ENCODE measurements at regions not wholly inside any gene's neighbourhood (a gene's known extent, or its start where the extent isn't known, plus 50 kb on each side); places are given as distances from the start of the nearest gene placed in this dataset.

- no peak for TF ChIP-seq POLR2A (IDR thresholded peaks at IDR 0.05)
- no peak for TF ChIP-seq CTCF (IDR thresholded peaks at IDR 0.05 in 8 of 11, conservative IDR thresholded peaks at IDR 0.05 in 3 of 11)
- no peak for TF ChIP-seq POLR2AphosphoS5 (IDR thresholded peaks at IDR 0.05)
Observed at GRCh38 chr12:74204236-74204635, 333.4 kb upstream of the ATXN7L3B start.

Data from spleen (tissue), 7 donors.